IPS DF 4.7 (cell line): ENCODE measurements at regions not wholly inside any gene's neighbourhood (a gene's known extent, or its start where the extent isn't known, plus 50 kb on each side); places are given as distances from the start of the nearest gene placed in this dataset.

Experiments used
- DNase-seq: peaks from one replicate; pipeline ENCODE4 v3.0.0-alpha.2; 2013; ENCODE audit warnings: low spot score; ENCODE audit errors: extremely low read depth

DNA sequence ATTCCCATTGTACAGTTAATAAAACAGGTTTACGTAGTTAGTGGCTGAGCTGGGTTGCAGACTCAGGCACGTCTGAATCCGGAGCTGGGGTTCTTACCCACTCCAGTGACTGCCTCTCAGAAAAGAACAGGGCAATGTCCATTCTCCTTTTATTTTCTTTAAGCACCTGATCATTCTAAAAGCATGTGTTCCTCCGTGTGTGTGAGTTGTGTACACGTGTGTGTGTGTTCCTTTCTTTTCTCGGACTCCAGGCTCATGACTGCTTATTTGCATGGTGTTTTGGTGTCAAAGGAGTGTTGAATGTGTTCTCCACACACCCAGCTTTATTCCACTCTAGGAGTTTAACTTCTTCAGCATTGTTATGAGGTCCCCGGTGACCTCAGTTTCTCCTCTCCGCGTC lies 260.1 kb downstream of the SNX10 start:
- no peak for DNase-seq

DNA sequence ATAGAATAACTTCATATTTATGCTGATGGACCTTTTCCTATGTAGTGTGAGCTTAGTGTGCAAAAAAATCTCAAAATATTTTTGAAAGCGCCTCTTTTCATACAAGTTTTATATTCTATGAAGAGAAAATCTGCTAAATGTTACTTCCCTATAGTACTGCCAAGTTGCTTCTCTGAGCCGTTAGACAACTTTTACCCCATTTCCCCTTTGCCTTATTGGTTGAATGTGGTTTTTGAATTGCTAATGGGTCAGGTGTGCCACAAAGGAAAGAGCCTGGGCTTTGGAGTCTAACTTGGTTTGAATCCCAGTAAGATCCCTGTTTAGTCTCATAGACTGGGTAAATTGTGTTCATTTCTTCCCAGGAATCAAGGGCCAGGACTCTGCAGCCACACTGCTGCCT lies 261.5 kb downstream of the SNX10 start:
- no peak for DNase-seq

DNA sequence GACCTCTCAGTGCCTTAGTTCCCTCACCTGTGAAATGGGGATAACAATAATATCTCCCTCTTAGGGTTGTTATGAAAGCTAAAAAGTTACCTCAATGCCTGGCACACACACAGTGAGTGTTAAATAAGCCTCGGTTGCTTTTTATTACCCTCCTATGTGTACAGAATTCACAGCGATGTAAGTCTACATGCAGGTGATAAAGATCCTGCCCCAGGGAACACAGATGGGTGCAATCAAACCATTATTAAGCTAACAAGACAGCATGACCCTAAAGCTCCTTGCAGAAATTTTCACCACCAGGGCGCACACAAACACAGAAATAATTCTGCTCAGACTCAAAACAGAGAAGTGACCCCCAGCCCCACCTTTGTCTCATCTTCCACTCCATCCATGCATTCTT lies 261.9 kb downstream of the SNX10 start:
- no peak for DNase-seq

DNA sequence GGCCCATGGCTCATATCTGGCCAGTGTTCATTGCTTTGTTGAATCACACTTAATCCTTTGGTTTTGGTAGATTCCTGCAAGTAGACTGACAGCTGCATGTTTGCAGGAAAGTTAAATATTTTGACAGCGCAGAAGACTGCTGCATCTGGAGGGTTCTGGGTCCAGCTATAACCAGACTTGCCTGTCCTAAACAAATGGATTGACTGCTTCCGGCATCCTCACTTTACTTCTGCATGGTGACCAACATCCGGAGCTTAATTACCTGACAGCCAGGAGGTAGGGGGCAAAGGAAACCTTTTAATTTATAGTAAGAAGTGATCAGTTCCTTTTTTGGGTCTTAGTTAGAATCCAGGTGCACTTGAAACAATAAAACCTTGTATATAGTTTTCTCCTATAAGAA lies 263.3 kb downstream of the SNX10 start:
- DNase-seq = no peak

DNA sequence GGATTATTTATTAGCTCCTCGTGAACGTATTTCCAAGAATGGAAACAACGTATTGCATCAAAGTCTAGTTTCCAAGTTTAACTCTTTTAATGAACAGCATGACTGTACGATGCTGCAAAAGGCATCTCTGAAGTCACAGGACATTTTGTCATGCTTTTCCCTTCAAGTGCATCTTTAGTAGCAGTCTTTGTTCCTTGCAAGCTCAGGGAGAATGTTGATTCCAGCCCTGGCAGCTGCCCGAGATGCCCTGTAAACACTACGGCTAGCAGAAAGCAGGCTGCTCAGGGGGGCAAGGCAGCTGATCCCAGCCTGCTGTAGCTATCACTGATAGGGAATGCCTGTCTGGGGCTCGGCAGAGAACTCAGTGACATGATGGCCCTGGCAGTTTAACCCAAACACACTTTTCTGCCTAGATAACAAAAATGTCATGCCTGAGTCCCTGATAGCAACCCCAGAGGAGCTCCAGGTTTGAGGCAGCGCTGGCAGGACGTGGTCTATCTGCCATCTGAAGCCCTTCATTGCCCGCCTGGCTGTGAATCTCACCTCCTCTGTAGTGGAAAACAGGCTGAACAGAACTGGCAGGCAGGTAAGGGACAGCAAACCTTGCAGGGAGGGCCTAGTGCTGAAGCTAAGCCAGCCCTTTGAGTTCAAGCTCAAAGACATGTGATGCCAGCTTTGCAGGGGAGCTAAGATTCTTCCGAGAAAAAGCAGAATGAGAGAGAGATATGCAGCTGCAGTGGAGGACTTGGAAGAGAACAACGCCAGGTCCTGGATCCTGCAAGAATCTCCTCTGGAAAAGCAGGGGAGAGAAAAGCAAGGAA lies 264.6 kb downstream of the SNX10 start:
- DNase-seq = no peak

DNA sequence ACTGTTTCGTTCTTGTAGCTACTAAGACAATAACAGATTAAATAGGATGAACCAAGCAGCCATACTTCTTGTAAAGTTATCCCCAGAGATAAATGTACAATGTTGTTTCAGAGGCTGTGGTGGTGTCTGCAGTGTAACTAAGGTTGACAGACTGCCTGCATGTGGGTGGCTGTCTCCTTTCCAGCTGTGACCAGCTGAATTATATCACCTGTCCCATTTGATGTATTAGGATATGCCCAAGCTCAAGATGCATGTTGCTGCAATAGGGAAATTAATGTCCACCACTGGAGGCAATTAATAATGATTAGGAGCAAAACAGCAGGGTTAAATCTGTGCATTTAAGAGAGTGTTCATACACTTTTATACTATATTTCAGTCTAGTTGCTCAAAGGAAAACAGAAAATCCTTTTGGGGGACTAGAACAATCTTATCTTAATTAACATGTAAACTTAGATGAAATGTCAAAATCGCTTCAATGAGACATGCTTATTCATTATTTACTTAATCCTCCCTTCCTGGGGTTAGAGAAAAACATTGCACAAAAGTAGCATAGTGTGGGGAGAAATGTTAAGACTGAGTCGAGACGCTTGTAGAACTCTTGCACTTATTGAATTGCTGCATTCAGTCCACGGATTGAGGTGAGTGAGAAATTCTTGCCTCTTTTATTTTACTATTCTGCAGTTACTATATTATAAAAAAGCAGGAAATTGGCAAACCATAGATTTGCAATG lies 269.0 kb downstream of the SNX10 start:
- no peak for DNase-seq

DNA sequence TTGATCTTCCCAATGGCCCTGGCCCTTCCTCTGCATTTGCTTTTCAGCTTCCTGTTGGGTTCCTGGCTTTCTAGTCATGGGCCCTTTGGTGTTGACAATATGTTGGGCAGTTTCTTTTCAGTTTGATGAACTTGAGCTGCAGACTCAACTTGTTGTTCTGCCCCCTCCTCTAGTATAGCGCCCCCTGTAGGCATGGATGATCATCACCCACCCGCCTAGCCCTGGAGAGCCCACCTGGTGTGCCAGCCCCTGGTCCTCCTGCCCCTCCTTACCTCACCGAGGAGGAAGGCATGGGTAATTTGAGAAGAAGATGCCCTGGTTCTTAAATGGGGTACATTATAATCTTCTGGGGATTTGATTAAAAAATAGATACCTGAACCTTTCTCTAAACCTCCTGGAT lies 271.2 kb downstream of the SNX10 start:
- DNase-seq = no peak

DNA sequence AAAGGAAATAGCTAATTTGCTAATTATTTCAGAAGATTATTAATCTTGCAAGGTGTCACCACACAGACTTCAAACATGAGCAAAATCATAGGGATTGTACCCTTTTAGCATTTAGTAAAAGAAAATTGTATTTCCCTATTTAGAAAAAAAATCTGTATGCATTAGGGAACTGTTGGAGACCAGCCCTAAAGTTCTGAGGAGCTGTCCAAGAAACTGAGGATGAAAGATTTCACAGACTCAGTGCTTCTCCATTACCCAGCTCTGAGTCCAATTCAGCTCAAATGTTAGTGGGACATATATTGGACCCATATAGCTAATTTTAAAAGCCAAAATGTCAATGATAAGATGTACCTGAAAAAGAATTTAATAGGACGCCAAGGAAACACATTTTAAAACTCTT lies 271.7 kb downstream of the SNX10 start:
- DNase-seq = no peak

DNA sequence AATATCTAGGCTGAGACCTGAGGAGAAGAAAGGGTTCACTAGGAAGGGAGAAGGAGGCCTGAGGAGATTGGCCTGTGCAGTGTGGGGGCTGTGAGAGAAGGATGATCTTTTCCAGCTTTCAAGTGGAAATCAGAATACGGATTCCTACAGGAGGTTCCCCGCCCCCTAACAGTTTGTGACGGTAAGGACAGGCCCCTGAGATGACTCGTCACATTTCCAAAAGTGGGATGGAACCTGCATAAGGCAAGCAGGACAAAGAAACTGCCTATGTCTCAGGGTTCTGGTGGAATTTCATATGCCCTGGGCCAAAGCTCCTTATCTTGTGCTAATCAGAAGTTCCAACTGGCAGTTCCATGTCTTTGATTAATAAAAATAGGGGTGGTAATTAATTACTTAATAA lies 275.6 kb downstream of the SNX10 start:
- no peak for DNase-seq

DNA sequence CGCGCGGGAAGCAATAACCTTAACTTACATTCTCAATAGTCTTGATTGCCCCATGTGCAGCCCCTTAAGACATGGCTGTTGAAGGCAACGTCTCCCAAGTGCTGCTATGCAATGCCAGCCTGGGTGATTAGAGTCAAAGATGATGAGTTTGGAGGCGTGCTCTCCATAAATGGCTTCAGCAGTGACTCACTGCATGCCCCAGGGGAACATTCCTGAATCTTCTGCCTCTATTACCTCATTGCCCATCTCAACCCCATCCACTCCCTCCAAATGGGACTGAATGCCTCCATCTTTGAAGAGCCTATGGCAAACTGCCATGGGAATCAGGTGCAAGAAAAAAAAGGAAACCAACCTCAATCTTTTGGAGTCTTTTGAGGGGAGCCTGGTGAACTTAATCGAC lies 282.8 kb downstream of the SNX10 start:
- no peak for DNase-seq

DNA sequence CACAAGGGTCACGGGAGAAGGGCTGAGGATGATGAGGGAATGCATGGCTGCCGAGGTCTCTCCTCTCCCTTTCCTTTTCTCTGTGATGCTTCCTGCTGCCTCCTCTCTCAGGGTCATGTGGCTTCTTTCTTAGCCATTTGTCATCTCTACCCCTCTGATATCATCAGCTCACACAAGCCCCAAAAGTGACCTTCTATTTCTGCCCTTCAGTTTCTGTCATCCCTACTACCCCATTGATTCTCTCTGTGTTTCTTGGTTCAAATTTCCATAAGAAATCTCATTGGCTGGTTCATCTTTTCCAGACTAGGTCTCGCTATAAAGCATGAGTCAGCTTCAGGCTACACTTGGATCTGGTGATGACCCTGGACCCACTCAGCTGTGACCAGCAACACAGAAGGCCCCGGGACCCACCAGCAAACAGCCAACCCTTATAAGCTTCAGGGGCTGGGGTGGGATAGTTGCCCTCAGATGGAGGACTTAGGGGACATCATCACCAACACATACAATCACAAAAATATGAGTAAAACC lies 284.3 kb downstream of the SKAP2 start:
- DNase-seq = no peak

DNA sequence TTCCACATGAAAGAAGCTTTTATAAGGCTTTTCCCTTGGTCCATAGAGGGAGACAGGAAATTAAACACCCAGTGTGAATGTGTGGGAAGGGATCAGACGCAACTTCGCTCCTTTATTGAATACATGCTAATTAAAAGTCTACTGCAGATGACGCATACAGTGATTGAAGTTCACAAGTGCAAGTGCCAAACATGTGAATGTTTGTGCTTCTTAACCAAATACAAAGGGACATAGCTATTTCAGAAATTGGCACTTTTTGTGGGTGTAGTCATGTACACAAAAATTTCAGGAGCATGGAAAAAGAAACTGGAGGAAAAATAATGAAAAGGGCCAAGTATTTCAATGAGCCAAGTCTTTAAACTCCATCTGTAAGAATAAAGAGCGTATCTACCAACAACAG lies 283.7 kb downstream of the SKAP2 start:
- no peak for DNase-seq

DNA sequence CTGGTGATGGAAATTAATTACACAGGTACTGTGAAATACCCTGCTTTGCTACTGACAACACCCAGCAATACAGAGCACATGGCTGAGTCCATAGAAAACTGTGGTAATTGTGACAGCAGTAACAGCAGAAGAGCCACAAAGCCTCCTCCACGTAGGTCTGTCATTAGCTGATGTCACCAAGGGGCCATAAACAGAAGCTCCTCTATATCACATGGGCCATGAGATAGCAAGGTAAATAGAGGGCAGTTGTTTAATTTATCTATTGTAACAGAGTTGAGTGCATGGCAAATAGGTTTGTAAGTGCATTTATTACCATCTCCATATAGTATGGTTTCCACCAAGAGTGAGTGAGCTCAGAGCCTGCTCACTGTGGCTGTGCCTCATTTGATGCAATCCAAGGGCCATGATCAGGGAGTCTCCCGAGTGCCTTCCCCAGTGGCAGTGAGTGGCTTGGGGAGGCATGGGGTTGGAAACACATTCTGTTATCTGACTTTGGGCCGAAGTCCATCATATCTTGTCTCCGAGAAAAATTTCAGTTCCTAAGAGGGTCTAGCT lies 281.2 kb downstream of the SKAP2 start:
- no peak for DNase-seq

DNA sequence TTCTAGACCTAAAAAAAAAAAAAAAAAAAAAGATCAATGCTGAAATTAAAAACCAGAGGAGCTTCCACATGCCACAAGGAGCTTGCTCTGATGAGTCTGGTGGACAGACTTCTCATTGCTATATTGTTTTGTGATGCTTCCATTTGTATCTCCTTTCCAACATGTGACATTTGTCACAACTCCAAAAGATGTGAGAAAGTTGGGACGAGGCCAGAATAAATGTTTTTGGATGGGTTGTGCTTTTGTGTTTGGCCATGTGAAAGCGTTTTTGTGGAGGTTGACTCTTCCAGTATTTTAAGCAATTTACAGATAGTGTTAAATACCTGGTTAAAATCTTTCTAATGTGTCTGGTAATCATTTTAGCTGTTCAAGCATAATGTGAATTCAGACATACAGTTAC lies 280.1 kb downstream of the SKAP2 start:
- no peak for DNase-seq

DNA sequence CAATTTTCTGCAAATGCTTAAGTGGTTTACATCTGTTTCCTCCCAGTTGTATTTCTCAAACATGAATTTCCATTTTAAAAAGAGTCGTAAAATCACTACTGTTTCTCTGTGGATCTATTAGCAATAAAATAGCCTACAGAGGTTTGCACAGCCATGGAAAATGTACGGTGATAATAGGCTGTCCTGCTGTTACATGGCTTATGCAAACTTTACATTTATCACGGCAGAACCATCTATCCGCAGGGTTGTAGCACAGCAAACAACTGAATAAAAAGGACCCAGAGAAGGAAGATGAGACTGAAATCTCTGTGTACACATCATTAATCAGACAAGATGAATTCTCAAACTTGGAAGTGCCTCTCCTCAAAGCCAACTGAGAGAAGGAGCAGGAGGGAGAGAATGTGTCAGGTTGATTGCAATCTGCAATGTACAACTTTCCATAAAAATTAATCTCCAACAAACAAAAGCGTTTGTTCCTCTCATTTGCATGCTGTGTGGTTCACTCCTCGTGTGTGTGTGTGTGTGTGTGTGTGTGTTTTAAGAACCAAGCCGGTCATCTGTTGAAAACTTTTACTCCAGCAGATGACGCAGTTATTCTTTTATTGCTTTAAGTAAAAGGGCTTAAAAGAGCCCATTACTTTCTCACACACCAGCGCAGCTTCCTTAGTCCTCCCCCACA lies 279.3 kb downstream of the SKAP2 start:
- no peak for DNase-seq

DNA sequence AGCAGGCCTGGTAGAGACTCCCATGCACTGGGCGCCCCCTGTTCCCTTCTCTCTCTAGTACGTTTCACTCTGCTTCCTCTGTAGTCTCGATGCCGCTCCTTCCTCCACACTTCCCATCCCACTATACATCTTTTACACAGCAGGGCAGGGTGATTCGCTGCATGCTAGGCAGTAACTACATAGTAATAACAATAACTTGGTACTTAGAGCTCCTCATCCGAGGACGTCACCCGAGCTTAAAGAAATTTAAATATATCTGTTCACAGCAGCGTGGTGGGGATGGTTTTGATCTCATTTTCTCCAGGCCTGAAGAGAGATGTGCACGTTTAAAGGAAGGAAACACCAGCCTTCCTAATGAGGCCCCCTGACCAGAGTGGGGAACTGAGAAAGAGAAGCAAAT lies 276.9 kb downstream of the SKAP2 start:
- DNase-seq = no peak

DNA sequence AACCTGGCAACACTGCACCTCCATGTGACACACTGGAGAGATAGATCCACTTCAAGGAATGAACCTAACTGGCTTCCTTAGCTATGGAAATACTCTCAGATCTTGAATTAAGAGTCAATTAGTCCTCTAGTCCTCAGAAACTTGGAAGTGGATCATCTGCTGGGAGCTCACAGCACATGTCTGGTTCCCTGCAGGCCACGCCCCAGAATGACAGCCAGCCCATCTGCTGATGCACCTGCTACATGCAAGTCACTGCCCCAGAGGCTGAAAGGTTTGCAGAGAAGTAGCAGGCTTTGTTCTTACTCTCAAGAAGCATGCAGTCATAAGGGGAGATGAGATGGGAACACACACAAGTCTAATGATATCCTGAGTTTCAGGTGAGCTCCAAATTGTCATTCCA lies 275.9 kb downstream of the SKAP2 start:
- no peak for DNase-seq

DNA sequence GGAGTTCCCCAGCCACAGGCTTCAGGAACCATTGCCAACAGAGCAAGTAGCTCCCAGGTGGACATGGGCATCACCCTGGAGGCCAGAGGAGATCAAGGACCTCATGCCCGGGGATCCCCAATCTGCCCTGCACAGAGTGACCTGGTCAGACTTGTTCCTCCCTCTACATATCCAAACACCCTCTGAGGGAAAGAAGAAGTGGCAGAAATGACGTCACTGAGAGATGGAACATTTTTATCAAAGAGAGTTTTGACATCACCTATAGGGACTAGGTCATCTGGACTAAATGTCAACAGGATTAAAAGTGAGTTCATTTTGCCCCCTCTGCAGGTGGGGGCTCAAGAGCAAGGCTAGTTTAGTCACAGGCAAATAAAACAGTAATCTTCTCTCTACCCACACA lies 273.7 kb downstream of the SKAP2 start:
- no peak for DNase-seq

DNA sequence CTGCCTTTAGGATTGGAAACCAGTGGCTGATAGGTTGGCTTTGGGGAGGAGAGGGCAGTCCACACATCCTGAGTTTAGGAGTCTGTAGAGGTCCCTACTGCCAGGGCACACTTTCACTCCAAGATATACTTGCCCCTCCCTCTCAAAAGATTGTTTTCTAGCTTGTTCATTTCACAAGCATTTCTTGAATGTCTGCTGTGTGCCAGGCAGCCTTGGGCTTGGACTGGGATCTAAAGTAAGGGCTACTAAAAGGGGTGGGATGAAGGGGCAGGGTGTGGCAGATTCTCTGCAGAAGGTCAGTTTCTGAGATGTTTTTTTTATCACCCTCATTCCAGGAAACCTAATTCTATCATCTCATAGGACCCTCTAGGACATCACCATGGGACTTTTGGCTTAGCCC lies 272.4 kb downstream of the SKAP2 start:
- DNase-seq = no peak

DNA sequence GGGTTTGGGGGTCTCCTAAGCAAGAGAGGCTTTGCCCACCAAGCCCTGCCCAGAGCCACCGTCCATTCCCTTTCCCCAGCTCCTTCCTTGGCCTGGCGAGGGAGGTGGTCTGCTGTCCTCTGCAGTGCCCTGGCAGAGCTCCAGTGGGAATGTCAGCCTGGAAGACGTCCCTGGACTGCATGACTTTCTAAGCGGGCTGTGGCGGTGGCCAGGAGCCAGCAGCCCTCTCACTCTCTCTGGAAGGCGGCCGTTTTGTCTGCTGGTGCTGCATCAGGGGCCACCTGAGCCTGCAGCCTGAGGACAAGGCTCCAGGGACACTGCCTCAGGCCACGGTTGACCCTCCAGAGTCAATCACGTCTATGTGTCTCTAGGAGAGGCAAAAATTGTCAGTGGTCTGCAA lies 271.0 kb downstream of the SKAP2 start:
- DNase-seq = no peak

DNA sequence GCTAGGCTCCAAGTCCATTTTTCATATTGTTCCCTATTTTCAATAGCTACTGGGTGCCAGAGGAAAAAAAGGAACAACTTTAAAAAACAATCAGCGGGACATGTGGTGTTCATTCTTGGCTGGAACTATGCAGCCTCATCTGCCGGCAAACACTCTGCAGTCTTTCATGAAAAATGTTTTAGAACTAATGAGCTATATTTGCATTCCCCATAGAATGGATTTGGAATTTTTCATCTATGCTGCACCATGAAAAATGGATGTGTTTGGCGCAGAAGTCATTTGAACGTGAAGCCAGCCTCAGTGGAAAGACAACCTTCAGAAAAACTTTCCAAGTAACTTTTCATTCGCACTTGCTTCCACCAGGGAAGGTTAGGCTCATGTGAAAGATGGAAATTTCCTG lies 270.5 kb downstream of the SKAP2 start:
- no peak for DNase-seq

DNA sequence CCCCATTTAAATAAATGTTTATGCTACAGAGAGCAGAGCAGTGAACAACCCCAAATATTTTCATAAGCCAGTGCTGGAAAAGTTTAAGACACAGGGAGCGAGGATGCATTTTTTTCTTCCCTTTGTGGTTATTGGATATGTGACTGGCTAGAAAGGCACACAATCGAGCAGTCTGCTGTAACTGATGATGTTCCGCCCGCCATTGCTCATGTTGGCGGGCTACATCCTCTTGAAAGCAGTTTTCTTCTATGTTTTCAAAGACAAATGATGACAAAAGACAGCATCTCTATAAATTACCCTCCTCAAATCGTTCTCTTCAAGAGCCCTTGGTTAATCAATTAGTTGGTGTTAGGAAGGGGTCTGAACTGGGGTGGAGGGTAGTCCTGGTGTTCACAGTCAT lies 269.8 kb downstream of the SKAP2 start:
- DNase-seq = no peak
